Esophagus muscularis mucosa (tissue), 4 donors: ENCODE measurements at regions not wholly inside any gene's neighbourhood (a gene's known extent, or its start where the extent isn't known, plus 50 kb on each side); places are given as distances from the start of the nearest gene placed in this dataset.

Source experiments
- DNase-seq: peaks from one replicate; pipeline ENCODE4 v3.0.0-alpha.2; 2017; ENCODE audit errors: extremely low spot score
- H3K27ac ChIP-seq, 4 donors: fragments of 200-600 bp; sonication (generic); replicated peaks in 1 of 4; 1 replicate in 3 of 4; 2 replicates in 1 of 4; pipeline ENCODE4 v1.5.1; 2016 to 2019; ENCODE audit warnings: mild to moderate bottlenecking in 1 of 4
- H3K27me3 ChIP-seq, 4 donors: fragments of 200-600 bp; sonication (generic); one replicate each; pipeline versions ENCODE4 v1.5.1 to v1.6.0; 2016 to 2019
- H3K36me3 ChIP-seq, 4 donors: fragments of 200-600 bp; sonication (generic); one replicate each; pipeline ENCODE4 v1.5.1; 2016 to 2019
- H3K4me1 ChIP-seq, 4 donors: fragments of 200-600 bp; sonication (generic); one replicate each; pipeline ENCODE4 v1.5.1; 2016 to 2019
- H3K4me3 ChIP-seq, 4 donors: fragments of 200-600 bp; sonication (generic); 1 replicate in 2 of 4; 2 replicates in 2 of 4; pipeline ENCODE4 v1.5.1; 2016 to 2019; ENCODE audit warnings: mild to moderate bottlenecking in 4 of 4, moderate library complexity in 1 of 4
- H3K9me3 ChIP-seq, 4 donors: fragments of 200-600 bp; sonication (generic); 1 replicate in 3 of 4; 2 replicates in 1 of 4; pipeline ENCODE4 v1.5.1; 2016 to 2019
- CTCF ChIP-seq, 3 experiments: fragments of 200-600 bp in 2 of 3; fragments of 450-650 bp in 1 of 3; sonication (generic) in 2 of 3; IDR thresholded peaks; one replicate each; pipeline ENCODE4 v1.5.1; 2017 to 2019; ENCODE audit warnings: antibody characterized with exemption in 3 of 3, mild to moderate bottlenecking in 2 of 3, moderate library complexity in 1 of 3
- EP300 ChIP-seq: sonication (generic); formaldehyde crosslinking; IDR thresholded peaks from one replicate; pipeline ENCODE4 v1.6.1; 2017; ENCODE audit warnings: antibody characterized with exemption
- POLR2A ChIP-seq: fragments of 450-650 bp; IDR thresholded peaks from one replicate; pipeline ENCODE4 v1.6.1; 2017; ENCODE audit warnings: antibody characterized with exemption, moderate library complexity, mild to moderate bottlenecking, low read depth
- POLR2AphosphoS5 ChIP-seq, 2 donors: sonication (generic); formaldehyde crosslinking; IDR thresholded peaks; one replicate each; pipeline ENCODE4 v1.6.1; 2017; ENCODE audit warnings: antibody characterized with exemption in 2 of 2
- WGBS: methylation state at CpG from one replicate; pipeline ENCODE4 v1.1.5; 2018; 5-methylcytosine and 5-hydroxymethylcytosine counted together
- intact Hi-C: fragments of 100-400 bp; cut with DNase I; formaldehyde crosslinking; loops from one replicate; pipeline ENCODE4 v1.15.1; 2023

GRCh38 chr4:114093221-114093715 is 113.8 kb upstream of the ARSJ start:
- no peaks in the 10 kb centered on the region for H3K36me3 ChIP-seq
- no peak overlapping the region for H3K27ac ChIP-seq
- no peak for DNase-seq
- intact Hi-C loops, result no loop called here
- H3K4me1 ChIP-seq, result peaks cover 0 to 8% (median 0%) of the 10 kb centered on the region in 4 donors
- H3K9me3 ChIP-seq, result no peaks in the 10 kb centered on the region
- TF ChIP-seq CTCF (IDR thresholded peaks at IDR 0.05) (no peak), EP300 (no peak), POLR2AphosphoS5 (IDR thresholded peaks at IDR 0.05) (no peak), POLR2A (no peak)
- no peaks in the 10 kb centered on the region for H3K27me3 ChIP-seq
- H3K4me3 ChIP-seq, result no peak overlapping the region

- DNase-seq, result no peak
- Histone ChIP-seq H3K4me3 (no peak overlapping the region), H3K4me1 (no peaks in the 10 kb centered on the region), H3K36me3 (no peaks in the 10 kb centered on the region), H3K9me3 (no peaks in the 10 kb centered on the region), H3K27ac (no peak overlapping the region), H3K27me3 (no peaks in the 10 kb centered on the region)
- TF ChIP-seq POLR2AphosphoS5 (IDR thresholded peaks at IDR 0.05), result no peak
- no peak for TF ChIP-seq CTCF (IDR thresholded peaks at IDR 0.05)
- TF ChIP-seq EP300, result no peak
- TF ChIP-seq POLR2A, result no peak
- 86% methylated on average over 6 of the region's 6 CpGs for WGBS
- intact Hi-C loops, result no loop called here
Observed at GRCh38 chr4:114100288-114101031, 121.0 kb upstream of the ARSJ start.

- WGBS, result 92% methylated on average over 1 of the region's 1 CpG
- intact Hi-C loops, result no loop called here
- no peaks in the 10 kb centered on the region for H3K4me1 ChIP-seq
- TF ChIP-seq POLR2A (no peak), CTCF (IDR thresholded peaks at IDR 0.05) (no peak), POLR2AphosphoS5 (IDR thresholded peaks at IDR 0.05) (no peak)
- H3K4me3 ChIP-seq, result no peak overlapping the region
- DNase-seq, result no peak
- H3K27me3 ChIP-seq, result no peaks in the 10 kb centered on the region
- H3K27ac ChIP-seq, result no peak overlapping the region
- H3K9me3 ChIP-seq, result no peaks in the 10 kb centered on the region
- no peaks in the 10 kb centered on the region for H3K36me3 ChIP-seq
Observed at GRCh38 chr4:114103908-114104307, 124.5 kb upstream of the ARSJ start.

- intact Hi-C loops, result no loop called here
- 95% methylated on average over 1 of the region's 1 CpG for WGBS
- Histone ChIP-seq H3K27ac (no peak overlapping the region), H3K27me3 (no peaks in the 10 kb centered on the region), H3K4me3 (no peak overlapping the region), H3K36me3 (no peaks in the 10 kb centered on the region), H3K4me1 (no peaks in the 10 kb centered on the region), H3K9me3 (no peaks in the 10 kb centered on the region)
- no peak for DNase-seq
- TF ChIP-seq CTCF (IDR thresholded peaks at IDR 0.05), result no peak
- no peak for TF ChIP-seq EP300
- no peak for TF ChIP-seq POLR2AphosphoS5 (IDR thresholded peaks at IDR 0.05)
- no peak for TF ChIP-seq POLR2A
Observed at GRCh38 chr4:114108869-114109268, 129.4 kb upstream of the ARSJ start.

GRCh38 chr4:114109776-114110175 is 130.3 kb upstream of the ARSJ start:
- Histone ChIP-seq H3K36me3 (no peaks in the 10 kb centered on the region), H3K27me3 (no peaks in the 10 kb centered on the region), H3K4me1 (no peaks in the 10 kb centered on the region), H3K9me3 (no peaks in the 10 kb centered on the region), H3K27ac (no peak overlapping the region), H3K4me3 (no peak overlapping the region)
- 90% methylated on average over 1 of the region's 1 CpG for WGBS
- intact Hi-C loops, result no loop called here
- TF ChIP-seq POLR2A (no peak), CTCF (IDR thresholded peaks at IDR 0.05) (no peak), POLR2AphosphoS5 (IDR thresholded peaks at IDR 0.05) (no peak), EP300 (no peak)
- DNase-seq, result no peak
